HFFc6 (cell line): ENCODE measurements at regions not wholly inside any gene's neighbourhood (a gene's known extent, or its start where the extent isn't known, plus 50 kb on each side); places are given as distances from the start of the nearest gene placed in this dataset.
"Not testable (repeated sequence)": the region's sequence is repeated elsewhere in the genome, so short reads cannot be mapped to it uniquely, and the experiment has no call there.

ENCODE experiments used
- DNase-seq: peaks from one replicate; pipeline ENCODE4 v3.0.0-alpha.2; 2018
- H3K27ac Mint-ChIP-seq: 2 replicates; pipeline ENCODE4 v1.8.0; 2020; ENCODE audit warnings: mild to moderate bottlenecking, mixed read lengths
- H3K27me3 Mint-ChIP-seq: 2 replicates; pipeline ENCODE4 v1.8.0; 2021; ENCODE audit warnings: mild to moderate bottlenecking, moderate library complexity, mixed read lengths; ENCODE audit not compliant: insufficient read depth
- H3K36me3 Mint-ChIP-seq: 2 replicates; pipeline ENCODE4 v1.8.0; 2021; ENCODE audit warnings: low read depth, mixed read lengths
- H3K4me1 Mint-ChIP-seq: 2 replicates; pipeline ENCODE4 v1.8.0; 2020; ENCODE audit warnings: low read depth, mixed read lengths
- H3K4me3 Mint-ChIP-seq: 2 replicates; pipeline ENCODE4 v1.8.0; 2020; ENCODE audit warnings: mild to moderate bottlenecking, moderate library complexity, mixed read lengths
- H3K9me3 Mint-ChIP-seq: 2 replicates; pipeline ENCODE4 v1.8.0; 2020; ENCODE audit warnings: mild to moderate bottlenecking, mixed read lengths
- TF ChIP-seq, protein P1 (sequence below): fragments of 200-600 bp; sonication (generic); IDR thresholded peaks from 2 replicates; pipeline ENCODE4 v1.5.0; 2021; ENCODE audit warnings: antibody characterized with exemption, mild to moderate bottlenecking

DNA sequence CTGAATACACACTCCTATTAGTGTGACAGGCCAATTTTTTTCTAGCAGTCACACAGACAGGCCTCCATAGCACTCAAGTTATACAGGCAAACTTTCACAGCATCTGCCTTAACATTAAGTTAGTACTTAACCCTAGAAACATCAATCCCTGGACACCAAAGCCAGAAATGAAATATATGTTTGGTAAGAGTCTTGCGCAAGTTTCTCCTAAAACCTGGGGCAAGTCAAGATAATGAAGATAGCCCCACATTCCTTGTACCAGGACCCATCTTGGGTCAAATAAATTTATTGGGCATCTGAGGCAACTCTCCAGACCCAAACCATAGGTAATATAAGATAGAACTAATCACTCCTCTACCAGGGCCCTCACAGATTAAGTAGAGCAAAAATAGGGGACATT, 70.8 kb upstream of the ZNF92 start:
- Mint-ChIP-seq H3K27ac (no peak overlapping the region), H3K27me3 (peaks cover 10% of the 10 kb centered on the region), H3K36me3 (no peaks in the 10 kb centered on the region), H3K4me3 (no peak overlapping the region), H3K9me3 (no peaks in the 10 kb centered on the region), H3K4me1 (no peaks in the 10 kb centered on the region)
- no peak for DNase-seq
- TF ChIP-seq, protein P1, sequence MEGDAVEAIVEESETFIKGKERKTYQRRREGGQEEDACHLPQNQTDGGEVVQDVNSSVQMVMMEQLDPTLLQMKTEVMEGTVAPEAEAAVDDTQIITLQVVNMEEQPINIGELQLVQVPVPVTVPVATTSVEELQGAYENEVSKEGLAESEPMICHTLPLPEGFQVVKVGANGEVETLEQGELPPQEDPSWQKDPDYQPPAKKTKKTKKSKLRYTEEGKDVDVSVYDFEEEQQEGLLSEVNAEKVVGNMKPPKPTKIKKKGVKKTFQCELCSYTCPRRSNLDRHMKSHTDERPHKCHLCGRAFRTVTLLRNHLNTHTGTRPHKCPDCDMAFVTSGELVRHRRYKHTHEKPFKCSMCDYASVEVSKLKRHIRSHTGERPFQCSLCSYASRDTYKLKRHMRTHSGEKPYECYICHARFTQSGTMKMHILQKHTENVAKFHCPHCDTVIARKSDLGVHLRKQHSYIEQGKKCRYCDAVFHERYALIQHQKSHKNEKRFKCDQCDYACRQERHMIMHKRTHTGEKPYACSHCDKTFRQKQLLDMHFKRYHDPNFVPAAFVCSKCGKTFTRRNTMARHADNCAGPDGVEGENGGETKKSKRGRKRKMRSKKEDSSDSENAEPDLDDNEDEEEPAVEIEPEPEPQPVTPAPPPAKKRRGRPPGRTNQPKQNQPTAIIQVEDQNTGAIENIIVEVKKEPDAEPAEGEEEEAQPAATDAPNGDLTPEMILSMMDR: no peak

DNA sequence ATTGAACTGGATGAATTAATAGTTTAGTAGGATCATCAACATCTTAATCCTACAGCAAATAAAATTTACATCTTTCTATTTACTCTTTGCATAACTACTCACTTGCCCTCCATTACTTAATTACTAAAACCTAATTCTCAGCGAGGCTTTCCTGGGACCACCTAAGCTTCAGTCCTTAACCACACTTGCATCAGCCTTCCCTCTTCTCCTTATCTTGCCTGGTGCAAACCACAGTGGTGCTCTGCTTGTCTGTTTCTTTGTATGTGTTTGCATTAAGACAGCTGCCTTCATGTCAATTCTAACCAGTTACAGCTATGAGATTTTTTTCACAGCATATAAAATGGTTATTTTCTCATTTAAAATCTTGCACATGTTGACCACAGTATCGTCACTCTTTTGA, 72.6 kb upstream of the ZNF92 start:
- Mint-ChIP-seq H3K9me3 (no peaks in the 10 kb centered on the region), H3K27ac (no peak overlapping the region), H3K4me3 (no peak overlapping the region), H3K27me3 (peaks cover 8% of the 10 kb centered on the region; the same call in 1 of the 2 replicates), H3K36me3 (no peaks in the 10 kb centered on the region), H3K4me1 (no peaks in the 10 kb centered on the region)
- TF ChIP-seq, protein P1: no peak
- DNase-seq: no peak

DNA sequence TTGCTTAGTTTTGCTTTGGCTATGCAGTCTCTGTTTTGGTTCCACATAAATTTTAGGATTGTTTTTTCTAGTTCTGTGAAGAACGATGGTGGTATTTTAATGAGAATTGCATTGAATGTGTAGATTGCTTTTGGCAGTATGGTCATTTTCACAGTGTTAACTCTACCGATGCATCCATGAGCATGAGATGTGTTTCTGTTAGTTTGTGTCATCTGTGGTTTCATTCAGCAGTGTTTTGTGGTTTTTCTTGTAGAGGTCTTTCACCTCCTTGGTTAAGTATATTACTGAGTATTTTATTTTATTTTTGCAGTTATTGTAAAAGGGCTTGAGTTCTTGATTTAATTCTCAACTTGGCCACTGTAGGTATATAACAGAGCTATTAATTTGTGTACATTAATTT, 78.2 kb upstream of the ZNF92 start:
- DNase-seq: no peak
- Mint-ChIP-seq H3K4me3 (no peak overlapping the region), H3K36me3 (no peaks in the 10 kb centered on the region), H3K27ac (no peak overlapping the region), H3K4me1 (no peaks in the 10 kb centered on the region), H3K9me3 (no peaks in the 10 kb centered on the region), H3K27me3 (peaks cover 5% of the 10 kb centered on the region)
- TF ChIP-seq, protein P1: no peak

DNA sequence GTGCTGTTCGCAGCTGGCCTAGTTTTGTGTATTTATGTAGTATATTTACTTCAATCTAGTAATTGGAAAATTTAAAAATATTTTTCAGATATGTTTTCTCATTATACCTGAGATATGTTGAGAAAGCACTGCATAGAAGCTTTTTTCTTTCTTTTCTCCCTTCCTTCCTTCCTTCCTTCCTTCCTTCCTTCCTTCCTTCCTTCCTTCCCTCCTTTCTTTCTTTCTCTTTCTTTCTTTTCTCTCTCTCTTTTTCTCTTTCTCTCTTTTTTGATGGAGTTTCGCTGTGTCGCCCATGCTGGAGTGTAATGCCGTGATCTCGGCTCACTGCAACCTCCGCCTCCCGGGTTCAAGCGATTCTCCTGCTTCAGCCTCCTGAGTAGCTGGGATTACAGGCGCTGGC, 83.3 kb upstream of the ZNF92 start:
- H3K27me3 Mint-ChIP-seq, DNase-seq, H3K36me3 Mint-ChIP-seq, H3K4me1 Mint-ChIP-seq, H3K4me3 Mint-ChIP-seq, H3K9me3 Mint-ChIP-seq, H3K27ac Mint-ChIP-seq: not testable (repeated sequence)

DNA sequence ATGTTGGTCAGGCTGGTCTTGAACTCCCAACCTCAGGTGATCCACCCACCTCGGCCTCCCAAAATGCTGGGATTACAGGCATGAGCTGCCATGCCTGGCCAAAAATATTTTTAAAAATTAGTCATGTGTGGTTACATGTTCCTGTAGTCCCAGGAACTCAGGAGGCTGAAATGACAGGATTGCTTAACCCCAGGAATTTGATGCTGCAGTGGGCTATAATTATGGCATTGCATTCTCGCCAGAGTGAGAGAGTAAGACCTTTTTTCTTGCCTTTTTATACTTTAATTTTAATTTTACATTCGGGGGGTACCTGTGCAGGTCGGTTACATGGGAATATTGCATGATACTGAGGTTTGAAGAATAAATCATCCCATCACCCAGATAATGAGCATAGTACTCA, 86.6 kb upstream of the ZNF92 start:
- H3K27me3 Mint-ChIP-seq: peaks cover 4% of the 10 kb centered on the region
- no peaks in the 10 kb centered on the region; the same call in 1 of the 2 replicates for H3K9me3 Mint-ChIP-seq
- no peaks in the 10 kb centered on the region for H3K36me3 Mint-ChIP-seq
- no peaks in the 10 kb centered on the region for H3K4me1 Mint-ChIP-seq
- H3K4me3 Mint-ChIP-seq: no peak overlapping the region
- DNase-seq: no peak
- no peak overlapping the region for H3K27ac Mint-ChIP-seq
- TF ChIP-seq, protein P1: no peak

DNA sequence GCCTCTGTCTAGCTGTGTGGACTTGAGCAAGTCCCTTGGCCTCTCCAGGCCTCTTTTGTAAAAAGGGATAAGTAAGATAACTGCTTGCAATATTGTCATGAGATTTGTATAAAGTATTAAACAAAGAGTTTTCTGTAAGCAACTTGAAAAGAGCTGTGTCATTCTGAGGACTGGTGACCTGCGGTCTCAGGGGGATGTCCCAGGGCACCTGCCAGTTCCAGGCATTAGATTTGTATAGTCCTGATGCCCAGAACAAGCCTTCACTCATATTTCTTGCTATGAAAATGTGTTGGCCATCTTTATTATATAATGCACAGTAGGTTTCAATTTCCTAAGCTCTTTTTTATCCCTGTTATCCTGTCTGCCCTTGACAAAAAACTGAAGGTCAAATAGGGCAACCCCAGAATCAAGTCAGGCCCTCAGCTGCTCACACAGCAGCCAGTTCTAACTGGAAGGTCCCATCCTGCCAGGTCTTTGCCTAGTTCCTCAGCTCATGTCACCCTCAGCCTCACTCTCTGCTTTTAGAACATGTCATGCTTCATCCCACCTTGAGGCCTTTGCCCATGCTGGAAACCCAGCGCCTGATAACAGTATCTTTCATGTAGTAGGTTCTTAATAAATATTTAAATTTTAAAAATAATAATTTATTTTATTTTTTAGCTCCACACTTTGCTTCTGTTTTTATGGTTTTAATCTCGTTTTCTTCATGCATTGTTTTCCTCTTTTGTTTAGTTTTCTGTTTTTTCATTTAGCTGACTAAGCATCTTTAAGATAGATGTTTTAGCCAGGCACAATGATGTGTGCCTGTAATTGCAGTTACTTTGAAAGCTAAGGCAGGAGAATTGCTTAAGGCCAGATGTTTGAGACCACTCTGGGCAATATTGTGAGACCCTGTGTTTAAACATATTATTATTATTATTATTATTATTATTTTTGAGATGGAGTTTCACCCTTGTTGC, 87.5 kb upstream of the ZNF92 start:
- Mint-ChIP-seq H3K4me1 (no peaks in the 10 kb centered on the region), H3K27me3 (peaks cover 4% of the 10 kb centered on the region), H3K27ac (no peak overlapping the region), H3K4me3 (no peak overlapping the region), H3K36me3 (no peaks in the 10 kb centered on the region), H3K9me3 (no peaks in the 10 kb centered on the region; the same call in 1 of the 2 replicates)
- TF ChIP-seq, protein P1: no peak
- no peak for DNase-seq

DNA sequence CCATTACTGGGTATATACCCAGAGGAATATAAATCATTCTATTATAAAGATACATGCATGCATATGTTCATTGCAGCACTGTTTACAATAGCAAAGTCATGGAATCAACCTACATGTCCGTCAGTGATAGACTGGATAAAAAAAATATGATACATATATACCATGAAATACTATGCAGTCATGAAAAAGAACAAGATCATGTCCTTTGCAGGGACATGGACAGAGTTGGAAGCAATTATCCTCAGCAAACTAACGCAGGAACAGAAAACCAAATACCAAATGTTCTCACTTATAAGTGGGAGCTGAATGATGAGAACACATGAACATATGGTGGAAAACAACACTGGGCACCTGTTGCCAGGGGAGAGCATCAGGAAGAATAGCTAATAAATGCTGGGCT, 88.4 kb upstream of the ZNF92 start:
- not testable (repeated sequence) for H3K36me3 Mint-ChIP-seq, H3K27ac Mint-ChIP-seq, H3K4me1 Mint-ChIP-seq, H3K9me3 Mint-ChIP-seq, DNase-seq, H3K4me3 Mint-ChIP-seq, H3K27me3 Mint-ChIP-seq
